HFFc6 (cell line): ENCODE measurements at regions not wholly inside any gene's neighbourhood (a gene's known extent, or its start where the extent isn't known, plus 50 kb on each side); places are given as distances from the start of the nearest gene placed in this dataset.

ENCODE experiments used
- DNase-seq: peaks from one replicate; pipeline ENCODE4 v3.0.0-alpha.2; 2018
- H3K27ac Mint-ChIP-seq: 2 replicates; pipeline ENCODE4 v1.8.0; 2020; ENCODE audit warnings: mild to moderate bottlenecking, mixed read lengths
- H3K27me3 Mint-ChIP-seq: 2 replicates; pipeline ENCODE4 v1.8.0; 2021; ENCODE audit warnings: mild to moderate bottlenecking, moderate library complexity, mixed read lengths; ENCODE audit not compliant: insufficient read depth
- H3K36me3 Mint-ChIP-seq: 2 replicates; pipeline ENCODE4 v1.8.0; 2021; ENCODE audit warnings: low read depth, mixed read lengths
- H3K4me1 Mint-ChIP-seq: 2 replicates; pipeline ENCODE4 v1.8.0; 2020; ENCODE audit warnings: low read depth, mixed read lengths
- H3K4me3 Mint-ChIP-seq: 2 replicates; pipeline ENCODE4 v1.8.0; 2020; ENCODE audit warnings: mild to moderate bottlenecking, moderate library complexity, mixed read lengths
- H3K9me3 Mint-ChIP-seq: 2 replicates; pipeline ENCODE4 v1.8.0; 2020; ENCODE audit warnings: mild to moderate bottlenecking, mixed read lengths
- TF ChIP-seq, protein P1 (sequence below): fragments of 200-600 bp; sonication (generic); IDR thresholded peaks from 2 replicates; pipeline ENCODE4 v1.5.0; 2021; ENCODE audit warnings: antibody characterized with exemption, mild to moderate bottlenecking

DNA sequence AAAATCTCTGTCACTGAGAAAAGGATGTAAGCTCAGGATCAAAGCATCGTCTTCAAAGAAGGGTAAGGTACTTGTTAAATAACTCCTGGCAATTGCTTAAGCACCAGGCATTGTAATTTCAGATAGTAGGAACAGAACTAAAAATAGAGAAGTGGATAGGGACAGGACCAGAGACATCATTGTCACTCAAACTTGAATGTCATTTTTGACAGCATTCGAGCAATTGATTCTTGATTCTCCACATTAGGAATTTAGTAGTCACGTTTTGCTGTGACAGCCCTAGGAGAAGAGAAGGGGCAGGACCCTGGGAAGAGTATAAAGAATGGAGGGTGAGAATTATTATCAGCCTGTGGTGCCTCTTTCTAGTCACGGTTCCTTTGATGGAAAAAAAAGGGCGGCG lies 50.1 kb upstream of the BACH2 start:
- Mint-ChIP-seq H3K9me3 (no peaks in the 10 kb centered on the region), H3K4me1 (no peaks in the 10 kb centered on the region), H3K36me3 (no peaks in the 10 kb centered on the region), H3K4me3 (no peak overlapping the region), H3K27ac (no peak overlapping the region), H3K27me3 (peaks cover 3% of the 10 kb centered on the region)
- TF ChIP-seq, protein P1, sequence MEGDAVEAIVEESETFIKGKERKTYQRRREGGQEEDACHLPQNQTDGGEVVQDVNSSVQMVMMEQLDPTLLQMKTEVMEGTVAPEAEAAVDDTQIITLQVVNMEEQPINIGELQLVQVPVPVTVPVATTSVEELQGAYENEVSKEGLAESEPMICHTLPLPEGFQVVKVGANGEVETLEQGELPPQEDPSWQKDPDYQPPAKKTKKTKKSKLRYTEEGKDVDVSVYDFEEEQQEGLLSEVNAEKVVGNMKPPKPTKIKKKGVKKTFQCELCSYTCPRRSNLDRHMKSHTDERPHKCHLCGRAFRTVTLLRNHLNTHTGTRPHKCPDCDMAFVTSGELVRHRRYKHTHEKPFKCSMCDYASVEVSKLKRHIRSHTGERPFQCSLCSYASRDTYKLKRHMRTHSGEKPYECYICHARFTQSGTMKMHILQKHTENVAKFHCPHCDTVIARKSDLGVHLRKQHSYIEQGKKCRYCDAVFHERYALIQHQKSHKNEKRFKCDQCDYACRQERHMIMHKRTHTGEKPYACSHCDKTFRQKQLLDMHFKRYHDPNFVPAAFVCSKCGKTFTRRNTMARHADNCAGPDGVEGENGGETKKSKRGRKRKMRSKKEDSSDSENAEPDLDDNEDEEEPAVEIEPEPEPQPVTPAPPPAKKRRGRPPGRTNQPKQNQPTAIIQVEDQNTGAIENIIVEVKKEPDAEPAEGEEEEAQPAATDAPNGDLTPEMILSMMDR, result no peak
- no peak for DNase-seq
